ENCODE measurements at regions not wholly inside any gene's neighbourhood (a gene's known extent, or its start where the extent isn't known, plus 50 kb on each side); places are given as distances from the start of the nearest gene placed in this dataset.
"Not testable (repeated sequence)": the region's sequence is repeated elsewhere in the genome, so short reads cannot be mapped to it uniquely, and the experiment has no call there.

DNA sequence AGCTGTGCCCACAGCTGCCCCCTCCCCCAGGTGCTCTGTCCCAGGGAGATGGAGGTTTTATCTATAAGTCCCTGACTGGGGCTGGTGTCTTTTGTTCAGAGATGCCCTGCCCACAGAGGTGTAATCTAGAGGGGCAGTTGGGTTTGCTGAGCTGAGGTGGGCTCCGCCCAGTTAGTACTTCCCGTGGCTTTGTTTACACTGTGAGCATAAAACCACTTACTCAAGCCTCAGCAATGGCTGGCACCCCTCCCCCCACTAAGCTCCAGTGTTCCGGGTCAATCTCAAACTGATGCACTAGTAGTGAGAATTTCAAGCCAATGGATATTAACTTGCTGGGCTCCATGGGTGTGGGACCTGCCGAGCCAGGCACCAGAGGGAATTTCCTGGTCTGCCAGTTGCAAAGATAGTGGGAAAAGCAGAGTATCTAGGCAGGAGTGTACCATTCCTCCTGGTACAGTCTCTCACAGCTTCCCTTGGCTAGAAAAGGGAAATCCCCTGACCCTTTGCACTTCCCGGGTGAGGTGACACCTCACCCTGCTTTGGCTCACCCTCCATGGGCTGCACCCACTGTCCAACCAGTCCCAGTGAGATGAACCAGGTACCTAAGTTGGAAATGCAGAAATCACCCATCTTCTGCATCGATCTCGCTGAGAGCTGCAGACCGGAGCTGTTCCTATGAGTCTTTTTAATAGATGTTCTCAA lies 509.6 kb downstream of the TMEM38B start:
- TF ChIP-seq CTCF, EP300, POLR2A, POLR2AphosphoS5 (IDR thresholded peaks at IDR 0.05): not testable (repeated sequence)
